SH-SY5Y (cell line): ENCODE measurements at regions not wholly inside any gene's neighbourhood (a gene's known extent, or its start where the extent isn't known, plus 50 kb on each side); places are given as distances from the start of the nearest gene placed in this dataset.

Experiments
- GATA2 ChIP-seq: IDR thresholded peaks from 2 replicates; pipeline ENCODE4 v1.6.1; 2011; ENCODE audit warnings: mild to moderate bottlenecking, low read depth, low read length
- GATA3 ChIP-seq: IDR thresholded peaks from 2 replicates; pipeline ENCODE4 v1.6.1; 2011; ENCODE audit warnings: low read depth, mild to moderate bottlenecking, low read length, moderate library complexity

GRCh38 chr10:117626228-117626627, 83.7 kb downstream of the EMX2 start:
- no peak for TF ChIP-seq GATA2
- TF ChIP-seq GATA3, result no peak

- no peak for TF ChIP-seq GATA2
- no peak for TF ChIP-seq GATA3
These were observed 85.0 kb downstream of the EMX2 start for GRCh38 chr10:117627561-117627960.

GRCh38 chr10:117631276-117632145, 89.0 kb downstream of the EMX2 start:
- TF ChIP-seq GATA2 (no peak), GATA3 (no peak)

GRCh38 chr10:117632406-117632805, 89.9 kb downstream of the EMX2 start:
- TF ChIP-seq GATA3, result no peak

DNA sequence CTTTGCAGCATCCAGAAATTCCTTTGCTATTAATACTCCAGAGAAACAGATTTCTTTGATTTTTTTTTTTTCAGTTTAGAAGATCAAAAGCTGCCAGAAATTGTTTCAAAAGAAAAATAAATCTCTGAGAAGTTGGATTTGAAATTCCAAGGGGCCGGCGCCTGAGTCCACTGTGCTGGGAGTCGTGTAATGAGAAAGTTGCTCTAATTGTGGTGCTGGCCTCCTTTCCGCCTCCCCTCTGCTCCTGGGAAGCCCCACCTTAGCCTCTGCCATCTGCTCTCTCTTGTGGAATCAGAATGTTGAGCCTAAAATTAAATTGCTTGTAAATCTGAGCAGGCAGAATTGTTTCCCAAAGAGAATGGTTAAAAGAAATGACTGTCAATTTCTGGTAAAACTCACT, 93.3 kb downstream of the EMX2 start:
- TF ChIP-seq GATA2 (no peak), GATA3 (no peak)

GRCh38 chr10:117638200-117638599, 95.7 kb downstream of the EMX2 start:
- TF ChIP-seq GATA2 (no peak), GATA3 (no peak)

DNA sequence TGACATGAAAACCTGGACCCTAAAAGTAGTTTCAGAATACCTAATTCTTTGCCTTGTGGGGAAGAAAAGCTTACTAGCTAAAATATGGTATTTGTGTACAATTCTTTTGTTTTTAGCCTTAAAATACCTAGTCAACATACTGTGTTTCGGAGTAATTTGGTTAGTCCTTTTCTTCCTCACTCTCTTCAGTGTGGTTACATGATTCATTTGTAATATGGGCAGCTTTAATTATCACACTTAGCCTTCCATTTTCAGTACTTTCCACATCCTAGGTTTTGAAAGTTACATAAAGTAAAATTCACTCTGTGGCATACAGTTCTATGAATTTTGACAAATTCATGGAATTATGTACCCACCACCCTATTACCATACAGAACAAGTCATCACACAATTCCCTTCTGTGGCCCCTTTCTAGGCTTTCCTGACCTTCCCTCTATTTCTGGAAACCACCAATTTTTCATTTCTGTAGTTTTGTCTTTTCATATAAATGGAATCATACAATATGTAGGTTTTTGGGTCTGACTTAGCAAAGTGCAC, 96.2 kb downstream of the EMX2 start:
- TF ChIP-seq GATA2, result no peak
- TF ChIP-seq GATA3, result no peak

- TF ChIP-seq GATA3 (no peak), GATA2 (no peak)
These were observed 97.9 kb downstream of the EMX2 start for GRCh38 chr10:117640406-117640805.

- TF ChIP-seq GATA3, result no peak
These were observed 104.2 kb downstream of the EMX2 start for GRCh38 chr10:117646718-117647117.

DNA sequence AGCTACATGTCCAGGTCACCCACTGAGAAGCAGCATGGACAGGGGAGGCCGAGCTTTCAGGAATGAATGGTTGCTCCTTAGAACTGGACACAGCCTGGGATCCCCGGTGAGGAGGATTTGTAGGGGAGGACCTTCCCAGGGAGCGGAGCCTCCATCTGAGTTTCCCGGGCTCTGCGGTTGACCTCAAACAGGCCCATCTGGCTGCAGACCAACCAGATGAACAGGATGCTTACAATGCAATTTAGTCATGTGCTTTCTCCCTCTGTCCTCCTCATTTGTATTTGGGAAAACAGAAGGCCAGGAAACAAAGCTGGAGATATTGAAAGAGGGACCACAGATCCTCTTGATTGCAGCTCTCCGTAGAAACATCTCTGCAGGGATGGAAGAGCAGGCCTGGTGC, 104.8 kb downstream of the EMX2 start:
- no peak for TF ChIP-seq GATA2
- TF ChIP-seq GATA3, result no peak

DNA sequence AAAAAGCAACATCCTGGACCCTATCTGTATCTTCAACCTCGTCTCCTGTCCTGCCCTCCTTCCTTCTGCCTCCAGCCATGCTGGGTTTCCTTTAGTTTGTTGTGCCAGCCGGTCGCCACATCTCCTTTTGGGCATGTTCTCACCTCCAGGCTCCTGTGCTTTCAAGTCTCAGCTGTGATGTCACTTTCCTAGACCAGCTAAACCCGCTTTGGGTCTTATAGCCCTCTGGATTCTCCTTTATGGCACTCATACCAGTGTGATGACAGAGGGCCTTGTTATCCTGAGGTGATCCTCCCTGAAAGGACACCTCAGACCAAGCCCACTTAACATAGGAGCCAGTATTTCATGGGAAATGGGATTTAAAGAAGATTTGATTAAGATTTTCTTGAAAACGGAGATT, 108.6 kb downstream of the EMX2 start:
- no peak for TF ChIP-seq GATA2
- TF ChIP-seq GATA3, result no peak

GRCh38 chr10:117652228-117653169, 110.0 kb downstream of the EMX2 start:
- TF ChIP-seq GATA2 (no peak), GATA3 (no peak)

GRCh38 chr10:117653170-117653515, 110.6 kb downstream of the EMX2 start:
- no peak for TF ChIP-seq GATA2
- TF ChIP-seq GATA3, result no peak

- TF ChIP-seq GATA2, result no peak
- TF ChIP-seq GATA3, result no peak
These were observed 111.6 kb downstream of the EMX2 start for GRCh38 chr10:117654105-117654504.
